IPS DF 6.9 (cell line): ENCODE measurements at regions not wholly inside any gene's neighbourhood (a gene's known extent, or its start where the extent isn't known, plus 50 kb on each side); places are given as distances from the start of the nearest gene placed in this dataset.

Experiments
- DNase-seq: peaks from one replicate; pipeline ENCODE4 v3.0.0-alpha.2; 2013; ENCODE audit warnings: low read depth, low spot score
- H3K27ac ChIP-seq: one replicate; pipeline ENCODE4 v1.5.1; 2013; ENCODE audit warnings: low read length, control low read depth
- H3K27me3 ChIP-seq: 2 replicates; pipeline ENCODE4 v1.6.1; 2013; ENCODE audit warnings: mild to moderate bottlenecking, low read length; ENCODE audit not compliant: control insufficient read depth, insufficient read depth
- H3K36me3 ChIP-seq: 2 replicates; pipeline ENCODE4 v1.6.1; 2013; ENCODE audit warnings: low read length; ENCODE audit not compliant: control insufficient read depth, insufficient read depth
- H3K4me1 ChIP-seq: 2 replicates; pipeline ENCODE4 v1.6.1; 2013; ENCODE audit warnings: low read length; ENCODE audit not compliant: control insufficient read depth, insufficient read depth
- H3K4me3 ChIP-seq: 2 replicates; pipeline ENCODE4 v1.5.1; 2013; ENCODE audit warnings: mild to moderate bottlenecking, low read length
- H3K9me3 ChIP-seq: 2 replicates; pipeline ENCODE4 v1.6.1; 2013; ENCODE audit warnings: low read length, inconsistent platforms; ENCODE audit not compliant: control insufficient read depth, insufficient read depth
- WGBS: extraction: QIAGEN DNeasy Blood & Tissue Kit; methylation state at CpG from one replicate; pipeline ENCODE4 v1.1.7; 2013; ENCODE audit warnings: mixed read lengths, missing lambda C conversion rate; ENCODE audit not compliant: insufficient read length, insufficient coverage; 5-methylcytosine and 5-hydroxymethylcytosine counted together

GRCh38 chr15:36511594-36511993 is 67.8 kb upstream of the CDIN1 start:
- no peaks in the 10 kb centered on the region for H3K27me3 ChIP-seq
- whole genome bisulfite sequencing, result no CpG with 5 or more reads among the region's 3 CpGs

GRCh38 chr15:36517758-36518157 is 61.7 kb upstream of the CDIN1 start:
- no peak overlapping the region for H3K27ac ChIP-seq
- DNase-seq, result no peak
- H3K9me3 ChIP-seq, result no peaks in the 10 kb centered on the region
- H3K27me3 ChIP-seq, result no peaks in the 10 kb centered on the region
- no peaks in the 10 kb centered on the region for H3K36me3 ChIP-seq
- no peak overlapping the region for H3K4me3 ChIP-seq
- H3K4me1 ChIP-seq, result peaks cover 2% of the 10 kb centered on the region; the same call in 1 of the 2 replicates
- WGBS, result no CpG with 5 or more reads among the region's 1 CpG

More at GRCh38 chr15:36511594-36511993, 67.8 kb upstream of the CDIN1 start:
- Histone ChIP-seq H3K4me3 (no peak overlapping the region), H3K36me3 (no peaks in the 10 kb centered on the region), H3K27ac (no peak overlapping the region), H3K9me3 (no peaks in the 10 kb centered on the region), H3K4me1 (no peaks in the 10 kb centered on the region)
- no peak for DNase-seq

DNA sequence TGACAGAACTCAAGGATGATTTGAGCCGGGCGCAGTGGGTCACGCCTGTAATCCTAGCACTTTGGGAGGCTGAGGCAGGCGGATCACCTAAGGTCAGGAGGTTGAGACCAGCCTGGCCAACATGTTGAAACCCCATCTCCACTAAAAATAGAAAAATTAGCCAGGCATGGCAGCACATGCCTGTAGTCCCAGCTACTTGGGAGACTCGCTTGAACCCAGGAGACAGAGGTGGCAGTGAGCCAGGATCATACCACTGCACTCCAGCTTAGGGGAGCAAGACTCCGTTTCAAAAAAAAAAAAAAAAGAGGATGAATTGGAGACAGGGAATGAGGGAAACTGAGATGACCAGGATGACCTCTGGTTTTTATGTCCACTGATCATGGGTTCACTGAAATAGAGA is 60.4 kb upstream of the CDIN1 start:
- H3K4me3 ChIP-seq, result no peak overlapping the region
- H3K4me1 ChIP-seq, result peaks cover 2% of the 10 kb centered on the region; the same call in 1 of the 2 replicates
- H3K27ac ChIP-seq, result no peak overlapping the region
- no peak for DNase-seq
- H3K27me3 ChIP-seq, result no peaks in the 10 kb centered on the region
- WGBS, result no CpG with 5 or more reads among the region's 6 CpGs
- H3K36me3 ChIP-seq, result no peaks in the 10 kb centered on the region
- H3K9me3 ChIP-seq, result no peaks in the 10 kb centered on the region

DNA sequence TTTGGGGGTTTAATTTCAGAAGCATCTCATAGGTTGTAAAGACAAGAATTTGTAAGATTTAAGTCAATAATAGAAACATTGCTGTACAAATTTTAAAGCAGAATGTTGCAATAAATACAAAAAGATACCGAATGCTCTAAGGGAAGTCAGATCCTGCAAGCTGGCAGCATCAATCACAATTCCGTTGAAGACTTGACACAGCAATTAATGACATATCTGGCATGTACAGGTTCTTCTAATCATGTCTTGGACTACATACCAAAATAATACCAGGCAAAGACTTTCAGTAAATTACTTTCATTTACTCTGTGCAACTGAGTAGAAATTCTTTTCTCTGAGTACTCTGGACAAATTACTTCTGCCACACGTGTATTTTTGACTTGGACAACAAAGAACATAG is 54.0 kb upstream of the CDIN1 start:
- no CpG with 5 or more reads among the region's 3 CpGs for WGBS
- Histone ChIP-seq H3K9me3 (no peaks in the 10 kb centered on the region), H3K36me3 (no peaks in the 10 kb centered on the region), H3K4me1 (no peaks in the 10 kb centered on the region; the same call in 1 of the 2 replicates), H3K4me3 (no peak overlapping the region), H3K27me3 (no peaks in the 10 kb centered on the region), H3K27ac (no peak overlapping the region)
- no peak for DNase-seq

- Histone ChIP-seq H3K9me3 (no peaks in the 10 kb centered on the region), H3K27me3 (no peaks in the 10 kb centered on the region), H3K27ac (no peak overlapping the region), H3K36me3 (no peaks in the 10 kb centered on the region), H3K4me3 (no peak overlapping the region), H3K4me1 (no peaks in the 10 kb centered on the region; the same call in 1 of the 2 replicates)
- no peak for DNase-seq
- WGBS, result no CpG with 5 or more reads among the region's 9 CpGs
Observed at GRCh38 chr15:36527235-36528162, 51.9 kb upstream of the CDIN1 start.

- Histone ChIP-seq H3K27me3 (no peaks in the 10 kb centered on the region), H3K9me3 (no peaks in the 10 kb centered on the region), H3K4me1 (no peaks in the 10 kb centered on the region; the same call in 1 of the 2 replicates), H3K4me3 (no peak overlapping the region), H3K36me3 (no peaks in the 10 kb centered on the region), H3K27ac (no peak overlapping the region)
- WGBS, result no CpG with 5 or more reads among the region's 7 CpGs
- DNase-seq, result no peak
Observed at GRCh38 chr15:36529296-36530011, 50.0 kb upstream of the CDIN1 start.
